Activated CD8-positive, alpha-beta memory T cell treated with anti-CD3 and anti-CD28 coated beads, Interleukin-2, amount 50 U/mL, for 24 hours (primary cell): ENCODE measurements at regions not wholly inside any gene's neighbourhood (a gene's known extent, or its start where the extent isn't known, plus 50 kb on each side); places are given as distances from the start of the nearest gene placed in this dataset.
"Not testable (repeated sequence)": the region's sequence is repeated elsewhere in the genome, so short reads cannot be mapped to it uniquely, and the experiment has no call there.

ENCODE experiments used
- DNase-seq: peaks from one replicate; pipeline ENCODE4 v3.0.0-alpha.2; 2020; ENCODE audit errors: extremely low read depth

DNA sequence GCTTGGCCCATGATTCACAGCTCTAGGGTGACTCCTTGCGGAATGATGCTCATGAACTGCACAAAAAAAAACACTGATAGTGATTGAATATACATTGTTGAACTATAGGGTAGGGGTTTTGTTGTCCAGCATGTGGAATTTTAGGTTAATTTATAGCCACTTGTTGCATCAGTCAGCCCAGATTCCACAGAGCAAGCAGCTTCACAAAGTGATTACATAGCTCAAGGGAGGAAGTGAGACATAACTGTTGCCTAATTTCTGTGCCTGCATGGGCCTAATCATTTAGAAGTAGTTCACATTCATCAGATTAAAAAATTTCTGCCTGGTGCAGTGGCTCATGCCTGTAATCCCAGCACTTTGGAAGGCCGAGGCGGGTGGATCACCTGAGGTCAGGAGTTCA is 142.2 kb upstream of the ZNF722 start:
- DNase-seq = not testable (repeated sequence)

DNA sequence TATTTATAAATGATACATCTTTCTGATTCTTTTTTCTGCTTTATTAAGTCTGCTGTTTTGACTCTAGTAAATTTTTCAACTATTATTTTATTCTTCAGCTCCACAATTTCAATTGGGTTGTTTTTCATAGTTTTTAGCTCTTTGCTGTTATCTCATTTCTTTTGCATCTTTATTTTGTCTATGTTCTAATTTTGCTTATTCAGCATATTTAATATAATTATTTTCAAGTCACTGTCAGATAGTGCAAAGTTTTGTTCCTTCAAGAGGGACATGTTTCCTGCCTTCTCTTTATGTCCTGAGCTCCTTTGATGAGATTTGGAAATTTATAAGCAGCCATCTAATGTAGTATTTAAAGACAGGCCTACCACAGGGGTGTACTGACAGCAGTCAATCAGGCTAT is 131.5 kb upstream of the ZNF722 start:
- DNase-seq = no peak

DNA sequence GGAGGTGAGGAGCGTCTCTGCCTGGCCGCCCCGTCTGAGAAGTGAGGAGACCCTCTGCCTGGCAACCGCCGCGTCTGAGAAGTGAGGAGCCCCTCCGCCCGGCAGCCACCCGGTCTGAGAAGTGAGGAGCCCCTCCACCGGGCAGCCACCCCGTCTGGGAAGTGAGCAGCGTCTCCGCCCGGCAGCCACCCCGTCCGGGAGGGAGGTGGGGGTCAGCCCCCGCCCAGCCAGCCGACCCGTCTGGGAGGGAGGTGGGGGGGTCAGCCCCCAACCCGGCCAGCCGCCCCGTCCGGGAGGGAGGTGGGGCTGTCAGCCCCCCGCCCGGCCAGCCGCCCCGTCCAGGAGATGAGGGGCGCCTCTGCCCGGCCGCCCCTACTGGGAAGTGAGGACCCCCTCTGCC is 124.4 kb upstream of the ZNF722 start:
- DNase-seq = not testable (repeated sequence)

DNA sequence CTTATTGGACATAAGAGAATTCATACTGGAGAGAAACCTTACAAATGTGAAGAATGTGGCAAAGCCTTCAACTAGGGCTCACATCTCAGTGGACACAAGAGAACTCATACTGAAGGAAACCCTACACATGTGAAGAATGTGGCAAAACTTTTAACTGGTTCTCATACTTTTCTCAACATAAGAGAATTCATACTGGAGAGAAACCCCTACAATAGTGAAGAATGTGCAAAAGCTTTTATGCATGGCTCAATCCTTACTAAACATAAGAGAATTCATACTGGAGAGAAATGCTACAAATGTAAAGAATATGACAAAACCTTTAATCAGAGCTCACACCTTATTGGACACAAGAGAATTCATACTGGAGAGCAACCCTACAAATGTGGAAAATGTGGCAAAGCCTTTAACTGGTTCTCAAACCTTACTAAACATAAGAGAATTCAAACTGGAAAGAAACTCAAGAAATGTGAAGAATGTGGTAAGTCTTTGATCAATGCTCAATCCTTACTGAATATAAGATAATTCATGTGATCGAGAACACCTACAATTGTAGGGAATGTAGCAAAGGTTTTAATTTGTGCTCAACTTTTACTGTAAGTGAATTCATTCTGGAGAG is 121.8 kb upstream of the ZNF722 start:
- DNase-seq = no peak

DNA sequence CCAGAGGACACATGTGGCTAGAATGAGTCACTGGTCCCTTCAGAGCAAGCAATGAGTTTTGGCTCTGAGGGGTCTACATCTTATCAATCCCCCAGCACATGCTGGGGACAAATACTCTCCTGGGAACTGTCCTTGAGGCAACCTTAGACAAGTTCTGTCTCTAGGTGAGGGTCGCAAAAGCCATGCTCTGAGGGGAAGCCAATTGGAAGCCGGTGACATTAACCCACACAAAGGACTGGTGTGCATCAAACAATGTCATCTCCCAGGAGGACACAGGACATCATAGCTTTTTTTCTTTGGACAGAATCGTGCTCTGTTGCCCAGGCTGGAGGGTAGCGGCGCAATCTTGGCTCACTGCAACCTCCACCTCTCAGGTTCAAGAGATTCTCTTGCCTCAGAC is 111.6 kb upstream of the ZNF722 start:
- DNase-seq = no peak

DNA sequence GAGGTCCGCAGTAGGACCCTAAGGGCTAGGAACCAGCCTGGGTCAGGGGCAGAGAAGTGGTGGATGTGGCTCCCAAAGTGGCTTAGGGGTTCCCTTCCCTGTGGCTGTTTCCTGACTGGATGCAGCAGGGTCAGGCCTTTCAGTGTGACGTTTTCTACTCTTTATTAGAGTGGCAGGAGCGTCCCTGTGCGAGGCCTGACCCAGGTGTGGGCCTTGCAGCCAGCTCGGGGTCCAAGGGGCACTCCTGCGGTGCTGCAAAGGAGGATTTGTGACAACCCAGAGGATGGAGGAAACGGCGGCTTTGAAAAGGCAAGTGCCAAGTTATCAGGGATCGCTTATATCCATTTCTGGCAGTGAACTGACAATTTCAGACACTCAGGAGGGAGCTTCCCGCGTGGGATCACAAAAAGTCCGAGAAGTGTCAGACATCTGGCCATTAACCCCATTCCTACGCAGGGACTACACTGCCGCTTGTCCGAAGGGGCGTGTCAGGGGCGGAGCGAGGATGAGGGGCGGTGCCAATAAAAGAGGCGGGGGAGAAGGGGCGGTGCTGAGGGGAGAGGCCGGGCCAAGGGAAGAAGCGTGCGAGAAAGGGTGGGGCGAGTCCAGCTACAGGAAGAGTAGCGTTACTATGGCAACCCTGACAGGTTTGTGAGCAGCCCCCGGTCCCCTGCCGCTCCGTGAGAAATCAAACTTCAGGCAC is 98.8 kb upstream of the ZNF722 start:
- DNase-seq = peak; percentile 66

DNA sequence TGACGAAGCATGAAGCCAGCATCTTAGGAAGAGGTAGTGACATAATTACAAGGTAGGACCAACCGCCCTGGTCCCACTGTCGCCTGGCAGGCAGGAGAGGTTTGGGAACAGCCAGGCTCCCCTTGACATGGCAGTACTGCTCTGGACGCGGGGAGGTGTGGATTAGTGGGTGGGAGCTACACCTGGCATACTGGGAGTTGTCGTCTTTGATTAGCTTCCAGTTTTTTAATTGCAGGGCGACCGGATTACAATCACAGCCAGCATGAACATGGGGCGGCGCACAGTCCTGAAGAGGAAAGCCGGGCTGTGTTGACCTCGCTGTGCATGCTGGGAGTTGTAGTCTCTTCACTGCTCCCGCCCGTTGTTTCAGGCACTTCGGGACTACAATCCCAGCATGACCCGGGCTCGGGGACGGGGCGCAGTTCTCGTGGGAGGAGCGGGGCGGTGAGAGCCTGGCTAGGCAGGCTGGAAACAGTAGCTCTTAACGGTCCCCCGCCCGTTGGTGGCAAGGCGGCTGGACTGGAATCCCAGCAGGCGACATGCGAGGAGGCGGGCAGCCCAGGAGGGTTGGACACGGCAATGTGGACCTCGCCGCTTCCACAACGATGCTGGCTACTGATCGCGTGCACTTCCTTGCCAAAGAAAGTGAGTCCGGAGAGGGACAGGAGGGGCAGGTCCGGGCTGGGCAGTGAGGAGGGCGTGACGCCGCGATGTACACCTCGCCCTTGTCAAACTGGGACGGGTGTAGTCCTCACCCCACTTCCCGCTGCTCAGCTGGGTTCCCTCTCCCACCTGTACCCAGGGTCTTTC is 98.0 kb upstream of the ZNF722 start:
- peak; percentile 81 for DNase-seq

DNA sequence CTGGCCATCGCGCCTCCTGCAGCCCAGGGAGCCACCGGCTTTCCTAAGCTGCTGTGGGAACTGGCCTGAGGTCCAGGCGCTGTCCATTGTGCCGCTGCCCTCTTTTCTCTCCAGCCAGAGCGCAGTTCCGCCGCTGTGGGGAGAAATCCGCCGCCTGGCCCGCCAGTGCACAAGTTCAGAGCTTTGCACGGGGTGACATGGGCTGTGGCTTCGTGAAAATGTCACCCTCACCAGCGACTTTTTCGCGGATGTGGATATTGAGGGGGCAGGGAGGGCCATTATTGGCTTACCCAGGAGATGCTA is 97.5 kb upstream of the ZNF722 start:
- DNase-seq = not testable (repeated sequence)

DNA sequence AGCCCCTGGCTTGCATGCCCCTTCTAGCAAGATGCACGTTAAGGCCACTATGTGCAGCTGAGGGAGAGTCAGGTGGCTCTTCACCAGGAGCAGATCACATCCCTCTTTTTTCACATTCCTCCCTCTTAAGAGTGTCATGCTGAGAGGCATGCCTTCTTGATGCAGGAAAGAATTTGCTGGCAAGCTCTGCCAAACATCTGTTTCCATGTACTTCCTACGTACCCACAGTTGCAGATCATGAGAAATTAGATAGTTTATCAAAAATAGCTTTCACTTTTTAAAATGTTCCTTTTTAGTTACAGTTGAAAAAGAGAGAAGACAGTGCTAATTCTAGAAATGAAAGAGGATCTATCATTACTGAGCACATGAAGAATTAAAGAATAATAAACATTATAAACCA is 79.7 kb upstream of the ZNF722 start:
- DNase-seq = no peak

DNA sequence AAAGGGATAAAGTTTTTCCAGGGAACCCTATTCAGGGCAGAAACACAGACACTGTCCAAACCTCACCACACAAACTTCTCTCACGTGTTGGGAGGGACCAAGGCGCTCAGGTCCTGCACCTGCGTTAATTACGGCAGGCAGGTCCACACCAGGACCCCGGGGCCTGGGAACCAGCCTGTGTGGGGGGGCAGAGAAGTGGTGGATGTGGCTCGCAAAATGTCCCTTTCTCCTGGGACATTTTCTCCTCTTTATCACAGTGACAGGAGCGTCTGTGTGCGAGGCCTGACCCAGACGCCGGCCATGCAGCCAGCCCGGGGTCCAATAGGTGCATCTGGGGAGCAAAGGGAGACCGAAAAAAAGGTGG is 73.4 kb upstream of the ZNF722 start:
- DNase-seq = no peak

DNA sequence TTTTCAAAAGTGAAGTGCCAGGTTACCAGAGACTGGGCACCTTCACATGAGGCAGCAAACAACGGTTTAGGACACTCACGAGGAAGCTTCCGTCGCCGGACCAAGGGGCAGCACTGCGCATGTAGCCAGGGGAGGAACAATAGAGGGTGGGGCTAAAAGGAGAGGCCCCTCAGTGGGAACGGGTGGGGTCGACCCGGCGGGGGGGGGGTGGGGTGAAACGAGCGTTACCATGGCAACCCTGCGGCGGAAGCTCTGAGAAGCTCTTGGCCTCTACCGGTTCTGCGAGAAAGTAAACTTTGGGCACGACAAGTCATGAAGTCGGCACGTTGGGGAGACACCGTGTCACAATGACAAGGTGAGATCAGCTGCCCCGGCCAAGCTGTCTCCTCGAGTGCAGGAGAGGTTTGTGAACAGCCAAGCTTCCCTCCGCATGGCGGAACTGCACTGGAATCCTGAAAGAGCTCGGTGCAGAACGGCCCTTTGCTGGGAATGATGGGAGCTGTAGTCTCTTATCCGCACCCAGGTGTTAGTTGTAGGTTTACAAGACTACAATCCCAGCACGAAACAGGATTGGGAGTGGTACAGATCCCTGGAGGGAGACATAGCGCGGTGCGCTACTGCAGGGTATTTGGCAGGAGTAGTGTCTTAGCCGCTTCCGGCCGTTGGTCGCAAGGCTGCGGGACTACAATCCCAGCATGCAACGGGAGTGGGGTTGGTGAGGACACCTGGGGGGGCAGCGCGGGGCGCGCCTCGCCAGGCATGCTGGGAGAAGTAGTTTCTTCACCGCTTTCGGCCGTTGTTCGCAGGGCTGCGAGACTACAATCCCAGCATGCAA is 72.8 kb upstream of the ZNF722 start:
- DNase-seq = peak; percentile 75

DNA sequence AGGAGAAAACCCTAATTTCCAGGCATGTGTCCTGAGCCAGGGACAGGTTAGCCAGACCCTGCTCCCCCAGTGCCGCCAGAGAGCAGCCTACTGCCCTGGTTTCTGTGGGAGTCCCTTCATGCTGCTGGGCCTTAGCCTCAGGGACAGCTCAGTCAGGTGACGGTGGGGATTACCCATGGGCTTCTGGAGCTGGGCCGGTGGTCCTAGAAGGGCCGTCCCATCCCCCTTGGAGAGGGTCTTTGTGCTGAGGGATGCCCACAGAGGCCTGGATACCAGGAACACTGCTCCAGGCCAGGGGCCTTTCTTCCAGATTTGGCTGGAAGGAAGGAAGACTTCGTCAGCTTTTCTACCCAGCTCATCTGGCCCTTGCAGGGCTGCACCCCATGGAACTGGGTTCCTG is 71.4 kb upstream of the ZNF722 start:
- no peak for DNase-seq

DNA sequence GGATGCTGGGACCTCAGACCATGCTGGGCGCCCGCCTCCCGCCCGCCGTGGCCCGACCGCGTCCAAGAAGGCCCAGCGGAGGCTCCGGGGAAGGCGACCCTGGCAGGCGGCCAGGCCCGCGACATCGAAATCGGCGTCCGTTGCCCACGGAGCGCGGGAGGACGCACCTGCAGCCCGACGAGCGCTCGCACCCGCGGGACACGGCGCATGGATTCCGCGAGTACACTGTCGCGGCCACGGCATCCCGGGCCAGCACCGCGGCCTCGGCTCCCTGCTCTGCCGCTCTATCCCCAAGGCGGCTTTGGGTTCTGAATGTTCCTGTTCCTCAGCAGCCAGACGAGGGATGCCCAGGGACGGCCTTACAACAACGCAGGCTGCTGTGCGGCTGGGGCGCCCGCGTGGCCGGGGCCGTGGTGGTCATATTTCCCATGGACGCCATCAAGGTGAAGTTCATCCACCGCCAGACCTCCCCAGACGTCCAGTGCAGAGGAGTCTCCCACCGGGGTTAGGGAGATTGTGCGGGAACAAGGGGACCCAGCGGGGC is 67.5 kb upstream of the ZNF722 start:
- DNase-seq = no peak

DNA sequence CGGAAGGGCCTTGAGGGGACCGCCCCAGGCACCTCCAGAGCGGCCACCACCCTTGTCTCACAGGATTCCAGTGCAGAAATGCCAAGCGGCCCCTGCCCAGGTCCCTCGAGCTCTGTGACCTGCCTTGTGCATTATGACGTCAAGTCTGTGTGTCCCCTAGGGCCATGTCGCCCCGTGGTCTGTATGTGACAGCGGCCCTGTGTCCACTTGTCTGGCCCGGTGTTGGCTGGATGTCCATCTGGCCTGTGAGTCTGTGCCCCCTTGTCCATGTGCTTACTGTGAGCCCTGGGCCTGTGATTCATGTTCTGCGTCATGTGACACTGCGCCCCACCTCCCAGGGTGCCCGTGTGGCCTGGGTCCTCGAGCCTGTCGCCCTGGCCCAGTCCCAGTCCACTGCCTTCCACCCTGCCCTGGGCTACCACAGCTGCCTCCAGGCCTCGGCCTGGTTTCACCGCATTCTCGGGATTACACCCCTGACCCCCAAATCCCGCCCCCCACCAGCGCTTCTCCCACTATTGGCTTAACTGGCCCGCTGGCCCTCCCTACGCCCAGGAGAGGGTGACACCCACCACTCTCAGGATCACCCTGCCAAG is 66.6 kb upstream of the ZNF722 start:
- DNase-seq = no peak
